HG03469 (cell line): ENCODE measurements at regions not wholly inside any gene's neighbourhood (a gene's known extent, or its start where the extent isn't known, plus 50 kb on each side); places are given as distances from the start of the nearest gene placed in this dataset.
A peak's percentile ranks its signal among the peaks of the same experiment; 100 is the strongest.

ENCODE experiments used
- ATAC-seq: cut with Tn5 transposase; IDR thresholded peaks from one replicate; pipeline ENCODE4 v1.9.1; 2021; ENCODE audit warnings: mild to moderate bottlenecking, moderate library complexity, moderate number of reproducible peaks; ENCODE audit not compliant: unreplicated experiment

DNA sequence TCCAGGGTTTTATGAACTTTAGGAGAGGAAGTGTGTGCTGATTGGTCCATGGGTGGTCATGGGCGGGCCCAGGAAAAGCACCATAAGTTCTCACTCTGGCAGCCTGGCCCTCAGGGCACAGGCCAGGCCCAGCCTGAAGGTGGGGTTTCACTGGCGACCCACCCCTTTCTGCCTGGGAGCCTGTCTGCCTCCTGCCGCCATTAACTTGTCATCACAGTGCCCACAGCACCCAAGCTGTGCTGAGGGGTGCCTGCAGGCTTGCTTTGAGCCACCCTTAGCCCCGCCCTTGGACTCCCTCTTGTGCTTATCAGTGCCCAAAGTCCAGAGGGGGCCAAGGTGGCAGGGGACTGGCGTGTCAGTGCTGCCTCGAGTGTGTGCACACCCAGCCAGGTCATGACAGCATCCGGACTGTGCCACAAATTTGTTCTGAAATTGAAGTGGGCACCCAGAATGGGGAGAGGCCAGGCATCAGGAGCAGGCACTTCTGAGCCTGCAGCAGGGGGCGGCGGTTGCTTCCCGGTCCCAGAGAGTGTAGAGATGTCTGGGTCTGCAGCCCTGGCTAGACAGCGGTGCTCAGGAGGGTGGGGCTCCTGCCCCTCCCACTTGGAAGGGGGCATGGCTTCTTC lies 455.6 kb downstream of the TMA16 start:
- no peak for ATAC-seq

DNA sequence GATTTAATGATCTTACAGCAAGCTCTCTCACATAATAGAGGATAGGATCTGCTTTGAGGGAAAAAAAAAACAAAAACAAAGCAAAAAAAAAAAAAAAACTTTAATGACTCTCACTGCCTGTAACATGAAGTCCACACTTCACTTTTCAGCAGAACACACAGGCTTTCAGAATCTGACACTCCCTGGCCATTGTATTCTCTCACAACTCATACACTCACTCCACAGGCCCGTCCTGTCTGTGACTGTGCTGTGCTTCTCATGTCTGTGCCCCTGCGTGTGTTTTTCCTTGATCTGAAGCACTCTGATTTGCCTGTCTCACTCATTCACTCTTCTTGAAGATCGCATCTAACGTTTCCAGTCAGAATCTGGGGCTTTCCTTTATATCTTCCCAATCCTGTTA lies 460.8 kb downstream of the TMA16 start:
- no peak for ATAC-seq

DNA sequence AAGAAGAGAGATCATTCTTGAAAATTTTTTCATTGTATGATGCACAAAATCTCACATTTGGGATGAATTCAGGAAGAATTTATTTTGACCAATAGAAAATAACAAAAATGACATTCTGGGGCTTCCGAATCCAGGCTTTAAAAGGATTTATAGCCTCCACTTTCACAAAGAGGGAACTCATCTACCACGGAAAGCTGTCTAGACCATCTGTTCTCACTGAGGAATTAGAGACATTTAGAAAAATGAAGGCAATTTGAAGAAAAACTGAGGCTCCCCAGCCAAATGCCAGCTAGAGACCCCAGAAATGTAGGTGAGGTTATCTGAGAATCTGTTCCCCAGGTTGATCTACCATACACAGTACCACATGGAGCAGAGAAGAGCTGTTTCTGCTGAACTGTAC lies 464.3 kb downstream of the TMA16 start:
- ATAC-seq = no peak

DNA sequence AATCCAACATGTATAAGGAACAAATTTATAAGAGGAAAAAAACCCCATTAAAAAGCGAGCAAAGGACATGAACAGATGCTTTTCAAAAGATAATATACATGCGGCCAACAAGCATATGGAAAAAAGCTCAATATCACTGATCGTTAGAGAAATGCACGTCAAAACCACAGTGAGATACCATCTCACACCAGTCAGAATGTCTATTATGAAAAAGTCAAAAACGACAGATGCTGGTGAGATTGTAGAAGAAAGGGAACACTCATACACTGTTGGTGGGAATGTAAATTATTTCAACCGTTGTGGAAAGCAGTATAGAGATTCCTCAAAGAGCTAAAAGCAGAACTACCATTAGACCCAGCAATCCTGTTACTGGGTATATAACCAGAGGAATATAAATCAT lies 465.4 kb downstream of the TMA16 start:
- no peak for ATAC-seq

DNA sequence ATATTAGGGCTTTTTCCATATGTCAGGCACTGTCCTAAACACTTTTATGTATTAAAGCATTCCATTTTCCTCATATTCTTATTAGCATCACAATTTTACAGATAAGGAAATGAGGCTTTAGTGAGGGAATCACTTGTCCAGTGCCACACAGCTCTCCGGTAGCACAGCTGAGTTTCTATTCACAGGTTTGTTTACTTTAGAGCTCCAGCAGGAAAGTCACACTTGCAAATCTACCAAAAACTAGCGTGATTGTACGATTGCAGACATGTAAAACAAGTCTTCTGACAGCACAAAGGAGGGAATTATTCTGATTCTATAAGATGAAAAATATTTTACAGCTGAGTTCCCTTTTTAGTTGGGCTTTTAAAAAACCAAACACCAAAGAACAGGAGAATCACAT lies 472.1 kb downstream of the TMA16 start:
- no peak for ATAC-seq

DNA sequence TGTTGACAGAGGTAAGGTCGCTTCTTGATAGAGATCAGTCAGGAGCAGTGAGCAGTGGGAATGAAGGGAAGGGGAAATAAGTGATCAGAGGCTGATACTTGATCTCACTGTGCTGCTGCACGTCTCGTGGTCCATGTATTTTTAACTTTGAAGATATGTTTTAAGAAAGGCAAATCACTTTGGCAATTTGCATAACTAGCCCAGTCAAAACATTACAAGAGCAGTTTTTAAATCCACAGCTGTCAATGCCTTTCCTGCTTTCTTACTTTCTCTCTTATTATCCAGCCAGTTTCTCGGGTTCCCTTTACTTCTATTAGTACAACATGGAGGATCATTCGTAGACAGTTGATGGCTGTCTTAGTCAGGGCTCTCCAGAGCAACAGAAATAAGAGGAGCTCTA lies 472.8 kb downstream of the TMA16 start:
- no peak for ATAC-seq

DNA sequence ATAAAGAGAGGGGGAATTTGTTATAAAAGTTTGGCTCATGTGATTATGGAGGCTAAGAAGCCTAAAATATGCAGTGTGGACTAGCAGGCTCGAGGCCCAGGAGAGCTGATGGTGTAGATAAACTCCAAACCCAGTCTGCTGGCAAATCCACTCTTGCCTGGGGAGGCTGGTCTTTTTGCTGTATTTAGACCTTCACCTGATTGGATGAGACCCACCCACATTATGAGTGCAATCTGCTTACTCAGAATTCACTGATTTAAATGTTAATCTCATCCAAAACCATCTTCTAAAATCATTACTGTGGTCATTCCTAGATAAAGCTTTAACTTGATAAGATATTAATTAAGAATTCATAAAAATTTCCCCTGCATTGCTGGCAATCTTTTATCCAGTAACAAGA lies 473.2 kb downstream of the TMA16 start:
- no peak for ATAC-seq

DNA sequence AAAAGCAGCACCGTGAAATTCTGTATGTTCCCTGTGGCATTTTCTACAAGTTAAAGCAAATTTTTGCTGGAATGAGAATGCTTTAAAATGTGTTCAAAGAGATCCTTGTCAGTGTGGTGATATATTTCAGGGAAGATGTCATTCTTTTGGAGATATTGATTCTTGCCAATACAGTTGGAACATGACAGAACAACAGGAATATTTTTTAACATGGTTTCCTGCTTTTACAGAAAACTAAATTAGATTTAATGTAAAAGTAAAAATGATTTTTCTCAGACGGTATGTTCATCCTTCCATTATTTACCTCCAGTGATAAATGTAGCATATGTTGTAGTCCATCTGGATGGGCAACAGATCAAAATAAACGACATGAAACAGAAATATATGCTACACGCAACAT lies 474.8 kb downstream of the TMA16 start:
- no peak for ATAC-seq

DNA sequence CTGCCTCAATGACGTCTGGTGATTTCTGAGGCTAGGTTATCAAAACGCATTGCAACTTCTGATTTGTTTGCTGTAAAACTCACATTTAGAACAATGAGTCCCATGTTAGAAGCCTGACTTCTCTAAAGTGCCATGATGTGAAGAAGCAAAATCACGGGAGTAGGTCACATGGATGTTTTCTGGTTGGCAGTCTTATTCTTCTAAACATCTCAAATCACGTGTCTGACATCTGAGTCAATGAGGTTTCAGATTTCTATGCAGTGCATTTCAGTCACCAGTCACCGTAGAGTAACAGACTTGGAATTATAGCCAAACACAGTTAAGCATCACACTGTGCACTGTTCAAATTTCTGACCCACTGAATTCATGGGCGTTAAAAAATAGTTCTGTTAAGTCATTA lies 482.1 kb downstream of the TMA16 start:
- ATAC-seq = no peak

DNA sequence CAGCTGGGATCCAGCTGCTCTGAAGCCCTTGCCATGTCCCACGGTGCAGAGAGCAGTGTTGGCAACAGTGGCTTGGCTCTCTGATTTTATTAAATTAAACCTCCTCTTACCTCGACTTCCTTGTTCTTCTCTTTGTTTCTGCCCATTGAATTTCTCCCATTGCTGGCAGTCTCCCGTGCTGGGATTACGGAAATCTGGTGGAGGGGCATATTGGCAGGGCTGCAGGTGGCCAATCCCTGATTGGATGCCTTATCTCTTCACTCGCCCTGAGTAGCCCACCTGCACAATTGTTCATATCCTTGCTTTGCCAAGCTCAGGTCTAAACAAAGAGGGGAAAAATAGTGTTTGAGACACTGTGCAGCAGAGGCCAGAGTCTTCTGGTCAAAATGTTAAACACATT lies 493.9 kb downstream of the TMA16 start:
- ATAC-seq = no peak

DNA sequence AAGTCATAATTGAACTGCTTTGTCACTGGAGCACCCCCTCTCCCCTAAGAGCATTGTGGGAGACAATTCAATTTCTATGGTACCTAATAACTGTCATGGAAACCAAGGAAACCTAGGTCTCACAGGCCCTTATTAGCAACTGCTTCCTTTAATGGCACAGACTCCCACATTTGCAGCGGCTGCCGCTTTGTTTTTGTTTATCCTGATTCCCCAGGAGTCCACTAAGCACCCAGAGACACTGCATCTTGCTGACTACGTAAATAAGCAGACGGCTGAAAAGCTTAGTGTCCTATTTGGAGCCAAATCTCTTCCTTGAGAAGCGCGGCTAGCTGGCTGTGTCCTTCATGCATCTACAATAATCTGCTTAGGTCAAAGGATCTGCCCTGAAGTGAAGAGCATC lies 494.4 kb downstream of the TMA16 start:
- ATAC-seq = no peak

DNA sequence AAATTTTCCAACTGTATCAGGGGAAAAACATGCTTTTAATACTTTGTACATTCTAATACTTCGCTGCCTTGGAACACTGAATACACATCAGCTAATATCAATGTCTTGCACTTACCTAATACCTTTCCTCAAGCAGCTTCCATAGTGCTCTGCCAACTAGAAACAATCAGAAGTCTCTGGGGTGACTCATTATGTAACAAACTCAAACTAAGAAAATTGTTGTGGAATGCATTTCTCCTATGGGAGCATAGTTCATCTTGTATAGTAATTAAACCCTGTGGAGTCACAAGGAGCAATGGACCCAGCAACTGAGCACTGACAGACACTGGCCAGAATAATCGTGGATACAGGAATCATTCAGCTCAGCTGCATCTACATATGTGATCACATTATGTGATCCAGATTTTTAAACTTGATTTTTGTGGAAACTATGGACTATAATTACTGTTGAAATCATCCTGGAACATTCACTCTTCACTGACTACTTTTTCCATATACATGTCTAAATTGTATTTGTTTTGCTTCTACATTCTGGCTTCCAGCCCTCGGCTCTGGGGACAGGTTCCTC lies 496.9 kb downstream of the TMA16 start:
- ATAC-seq = no peak

DNA sequence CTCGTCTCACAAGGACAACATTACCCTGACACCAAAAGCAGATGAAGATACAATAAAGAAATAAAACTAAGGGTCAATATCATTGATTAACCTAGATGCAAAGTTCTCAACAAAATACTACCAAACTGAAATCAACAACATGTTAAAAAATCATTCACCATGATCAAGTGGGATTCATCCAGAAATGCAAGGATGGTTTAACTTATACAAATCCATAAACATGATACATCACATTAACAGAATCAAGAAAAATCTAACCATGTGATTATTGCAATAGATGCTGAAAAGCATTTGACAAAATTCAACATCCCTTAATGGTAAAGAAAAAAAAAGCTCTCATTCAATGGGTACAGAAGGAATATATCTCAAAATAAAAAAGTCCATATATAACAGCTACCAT lies 514.9 kb downstream of the TMA16 start:
- ATAC-seq = no peak

DNA sequence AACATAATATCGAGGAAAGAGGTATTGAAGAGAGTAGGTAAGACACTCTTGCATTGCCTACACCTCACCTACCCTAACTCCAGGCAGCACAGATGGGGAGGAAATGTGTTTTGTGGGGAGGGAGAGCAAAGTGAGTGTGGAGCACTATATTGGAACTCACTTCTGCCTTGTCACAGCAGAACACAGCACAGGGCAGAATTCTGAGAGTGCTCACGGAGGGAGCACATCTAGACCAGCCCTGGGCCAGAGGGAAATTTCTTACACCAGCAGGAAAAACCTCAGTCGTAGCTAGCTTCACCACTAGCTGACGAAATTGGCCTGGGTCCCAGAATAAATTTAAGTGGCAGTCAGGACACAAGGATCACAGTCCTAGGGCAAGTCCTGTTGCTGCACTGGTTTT lies 517.3 kb downstream of the TMA16 start:
- ATAC-seq = no peak

DNA sequence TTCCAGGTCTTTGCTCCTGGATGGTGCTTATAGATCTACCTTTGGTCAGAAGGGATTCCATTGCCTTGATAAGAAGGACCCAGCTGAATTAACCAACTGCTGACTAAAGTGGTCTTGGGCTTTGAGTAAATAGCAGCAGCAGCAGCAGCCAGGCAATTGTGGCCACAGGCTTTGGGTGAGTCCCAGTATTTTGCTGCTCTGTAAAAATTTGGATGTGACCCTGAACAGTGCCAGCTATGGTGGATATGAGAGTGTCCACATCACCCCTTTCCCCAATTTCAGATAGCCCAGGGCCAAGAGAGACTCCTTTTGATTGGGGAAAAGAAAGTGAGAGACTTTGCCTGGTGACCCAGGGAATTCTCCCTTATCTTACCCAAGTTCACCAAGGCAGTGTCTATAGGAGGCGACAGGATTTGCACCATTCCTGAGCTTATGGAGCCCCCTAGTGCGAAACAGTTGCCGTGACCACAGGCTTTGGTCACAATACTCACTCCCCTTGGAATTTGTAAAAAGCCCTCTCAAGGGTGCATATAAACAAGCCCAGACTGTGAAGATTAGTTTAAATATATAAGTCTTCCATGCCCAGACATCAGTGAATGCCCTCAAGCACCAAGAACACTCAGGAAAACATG lies 518.0 kb downstream of the TMA16 start:
- ATAC-seq = no peak

DNA sequence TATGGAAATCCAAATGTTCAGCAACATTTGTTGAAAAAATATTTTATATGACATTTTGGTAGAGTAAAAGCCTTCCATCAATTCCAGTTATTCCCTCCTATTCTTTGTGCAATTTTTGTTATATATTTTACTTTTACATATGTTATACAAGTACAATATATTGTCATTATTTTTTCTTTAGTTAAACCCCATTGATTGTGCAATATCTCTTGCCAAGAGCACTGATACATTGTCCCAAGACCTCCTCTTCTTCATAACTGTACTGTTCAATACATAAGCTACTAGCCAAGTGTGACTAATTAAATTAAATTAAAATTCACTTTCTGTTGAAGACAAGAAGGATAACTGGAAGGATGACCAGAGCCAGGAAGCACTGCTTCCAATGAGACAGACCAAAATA lies 527.5 kb downstream of the TMA16 start:
- ATAC-seq = no peak

DNA sequence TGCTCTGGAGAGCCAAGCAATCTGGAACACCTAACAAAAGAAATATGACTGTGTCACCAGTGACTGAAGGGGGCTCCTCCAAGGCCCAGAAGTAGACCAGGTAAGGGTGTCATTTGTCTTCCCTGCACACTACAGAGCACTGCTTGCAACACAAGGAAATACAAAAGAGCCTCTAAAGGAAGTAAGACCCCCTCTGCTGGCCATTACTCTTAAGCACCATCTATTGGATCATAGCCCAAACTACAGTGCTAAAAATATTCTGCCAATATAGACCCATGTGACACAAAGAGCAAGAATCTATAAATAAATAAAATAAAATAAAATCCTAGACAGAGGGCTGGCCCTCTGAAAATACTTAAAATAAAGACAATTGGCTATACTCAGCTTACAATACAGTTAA lies 528.7 kb downstream of the TMA16 start:
- ATAC-seq = no peak

DNA sequence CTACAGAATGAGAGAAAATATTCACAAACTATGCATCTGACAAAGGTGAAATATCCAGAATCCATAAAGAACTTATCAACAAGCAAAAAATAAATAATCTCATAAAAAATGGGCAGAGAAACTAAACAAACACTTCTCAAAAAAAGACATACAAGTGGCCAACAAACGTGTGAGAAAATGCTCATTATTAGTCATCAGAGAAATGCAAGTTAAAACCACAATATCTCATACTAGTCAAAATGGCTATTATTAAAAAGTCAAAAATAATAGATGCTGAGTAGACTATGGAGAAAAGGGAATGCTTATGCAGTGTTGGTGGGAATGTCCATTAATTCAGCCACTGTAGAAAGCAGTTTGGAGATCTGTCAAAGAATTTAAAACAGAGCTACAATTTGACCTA lies 533.3 kb downstream of the TMA16 start:
- peak; percentile 53 for ATAC-seq

DNA sequence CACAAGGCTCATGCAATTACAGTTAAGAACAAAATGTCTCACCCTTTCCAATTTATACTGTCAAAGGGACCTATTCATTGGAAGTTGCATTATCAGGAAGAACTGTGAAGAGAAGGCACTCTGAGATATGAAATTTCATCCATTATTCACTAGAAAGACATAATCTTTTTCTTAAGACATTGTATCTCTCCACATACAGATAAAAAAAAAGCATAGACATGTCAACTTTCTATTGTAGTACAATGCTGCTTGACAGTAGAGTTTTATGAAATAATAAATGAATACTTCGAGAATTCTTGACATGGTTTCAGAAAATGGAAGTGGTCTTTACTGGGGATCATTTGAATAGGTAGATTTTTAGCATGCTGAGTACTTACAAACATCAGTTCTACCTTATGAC lies 545.0 kb downstream of the TMA16 start:
- no peak for ATAC-seq

DNA sequence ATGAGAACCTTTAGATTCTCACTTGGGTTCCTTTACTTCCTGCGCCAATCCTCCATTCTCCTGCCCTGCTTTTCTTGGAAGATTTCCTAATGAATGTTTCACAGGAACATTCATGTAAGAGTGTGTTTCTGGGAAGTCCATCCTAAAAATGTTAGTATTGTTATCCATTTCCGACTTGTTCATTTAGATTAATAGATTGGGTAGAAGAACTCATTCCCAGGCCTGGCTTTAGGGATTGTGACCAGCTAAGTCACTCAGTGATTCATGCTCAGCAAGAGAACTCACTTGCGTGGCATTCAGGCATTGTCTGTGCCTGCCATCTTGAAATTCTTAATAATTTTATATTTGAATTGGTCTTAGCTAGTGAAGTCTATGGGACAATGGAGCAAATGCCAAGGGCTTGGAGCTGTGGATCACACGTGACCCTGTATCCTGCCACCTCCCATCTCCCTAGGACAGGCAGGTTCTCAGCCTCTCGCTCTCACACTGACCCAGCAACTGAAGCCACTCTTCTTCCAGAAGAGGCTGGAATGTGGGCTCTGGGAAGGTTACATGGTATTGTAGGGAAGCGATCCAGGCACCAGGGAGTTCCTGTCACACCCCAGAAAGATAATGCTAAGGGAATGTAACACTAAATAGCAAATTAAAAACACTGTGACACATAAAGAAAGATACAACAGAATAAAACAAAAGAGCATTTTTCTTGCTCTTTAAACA lies 562.1 kb downstream of the TMA16 start:
- ATAC-seq = no peak

DNA sequence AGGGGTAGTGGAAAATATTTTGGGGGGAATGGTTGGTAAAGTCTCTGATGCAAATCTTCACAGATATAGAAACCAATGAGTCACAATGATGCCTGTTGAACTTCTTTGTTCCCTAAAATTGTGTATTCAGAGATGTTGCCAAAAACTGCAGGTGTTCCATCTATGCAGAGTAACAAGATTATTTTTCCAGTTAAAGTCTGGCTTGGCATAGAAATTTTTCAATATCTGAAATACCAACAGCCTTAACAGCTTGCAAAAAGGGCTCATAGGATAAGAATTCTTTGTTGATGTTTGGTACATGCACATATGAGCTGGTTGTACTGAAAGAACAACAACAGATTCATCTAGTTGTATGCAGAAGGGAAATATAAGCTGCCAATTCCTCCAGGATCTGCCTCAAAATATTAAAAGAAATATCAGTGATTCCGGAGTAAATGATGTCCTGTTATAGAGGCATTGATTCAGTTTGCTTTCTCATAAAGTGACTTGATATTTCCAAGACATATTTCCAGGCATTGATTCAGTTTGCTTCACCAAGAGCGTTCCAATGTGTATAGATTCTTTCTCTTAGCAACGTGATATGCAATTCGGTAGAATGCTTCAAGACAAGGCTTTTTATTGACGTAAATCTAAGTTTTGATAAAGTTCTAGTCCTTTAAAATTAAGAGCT lies 564.4 kb downstream of the TMA16 start:
- ATAC-seq = no peak

DNA sequence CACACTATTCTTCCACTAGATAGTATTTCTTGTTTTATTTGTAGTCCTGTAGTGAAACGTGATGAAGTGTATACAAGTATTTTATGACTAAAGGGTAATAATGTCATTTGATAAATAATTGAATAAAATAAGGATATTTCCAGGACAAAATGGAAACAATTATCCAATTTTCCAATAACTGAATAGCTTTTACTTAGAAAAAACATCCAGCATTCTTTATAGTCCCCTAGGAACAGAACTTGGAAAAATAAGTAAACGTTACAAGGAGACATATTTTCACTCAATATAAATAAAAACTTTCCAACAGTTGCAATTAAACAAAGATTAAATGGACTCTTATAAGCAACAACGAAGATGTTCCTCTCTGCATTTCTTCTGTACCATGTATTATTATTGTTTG lies 566.0 kb downstream of the TMA16 start:
- ATAC-seq = no peak
